IPS-18a (cell line): ENCODE measurements at regions not wholly inside any gene's neighbourhood (a gene's known extent, or its start where the extent isn't known, plus 50 kb on each side); places are given as distances from the start of the nearest gene placed in this dataset.

Source experiments
- H3K27ac ChIP-seq: one replicate; pipeline ENCODE4 v1.5.1; 2013; ENCODE audit warnings: low read length
- H3K27me3 ChIP-seq: one replicate; pipeline ENCODE4 v1.6.1; 2013; ENCODE audit warnings: mild to moderate bottlenecking, low read length; ENCODE audit not compliant: control insufficient read depth, insufficient read depth
- H3K36me3 ChIP-seq: one replicate; pipeline ENCODE4 v1.6.1; 2013; ENCODE audit warnings: low read depth, low read length; ENCODE audit not compliant: control insufficient read depth
- H3K4me1 ChIP-seq: one replicate; pipeline ENCODE4 v1.6.1; 2013; ENCODE audit warnings: low read depth, low read length; ENCODE audit not compliant: control insufficient read depth
- H3K4me3 ChIP-seq: one replicate; pipeline ENCODE4 v1.5.1; 2013; ENCODE audit warnings: low read length
- H3K9ac ChIP-seq: one replicate; pipeline ENCODE4 v1.6.1; 2013; ENCODE audit warnings: mild to moderate bottlenecking, low read length, moderate library complexity
- H3K9me3 ChIP-seq: one replicate; pipeline ENCODE4 v1.6.1; 2013; ENCODE audit warnings: low read depth, low read length; ENCODE audit not compliant: control insufficient read depth

- Histone ChIP-seq H3K4me3 (no peak overlapping the region), H3K9me3 (no peaks in the 10 kb centered on the region), H3K27me3 (no peaks in the 10 kb centered on the region), H3K36me3 (no peaks in the 10 kb centered on the region), H3K9ac (no peak overlapping the region), H3K27ac (no peak overlapping the region), H3K4me1 (no peaks in the 10 kb centered on the region)
These were observed 484.4 kb downstream of the CMPK2 start for GRCh38 chr2:6381326-6381725.

GRCh38 chr2:6384341-6384740 lies 481.4 kb downstream of the CMPK2 start:
- Histone ChIP-seq H3K9ac (no peak overlapping the region), H3K27ac (no peak overlapping the region), H3K36me3 (no peaks in the 10 kb centered on the region), H3K4me3 (no peak overlapping the region), H3K4me1 (no peaks in the 10 kb centered on the region), H3K27me3 (no peaks in the 10 kb centered on the region), H3K9me3 (no peaks in the 10 kb centered on the region)

GRCh38 chr2:6392354-6392753 lies 473.4 kb downstream of the CMPK2 start:
- Histone ChIP-seq H3K36me3 (no peaks in the 10 kb centered on the region), H3K9me3 (no peaks in the 10 kb centered on the region), H3K27ac (no peak overlapping the region), H3K9ac (no peak overlapping the region), H3K27me3 (no peaks in the 10 kb centered on the region), H3K4me1 (no peaks in the 10 kb centered on the region), H3K4me3 (no peak overlapping the region)

- Histone ChIP-seq H3K9ac (no peak overlapping the region), H3K9me3 (no peaks in the 10 kb centered on the region)
These were observed 472.7 kb downstream of the CMPK2 start for GRCh38 chr2:6392966-6393365.

GRCh38 chr2:6393819-6394218 lies 471.9 kb downstream of the CMPK2 start:
- H3K27me3 ChIP-seq: no peaks in the 10 kb centered on the region
- H3K36me3 ChIP-seq: no peaks in the 10 kb centered on the region
- no peaks in the 10 kb centered on the region for H3K9me3 ChIP-seq
- no peak overlapping the region for H3K4me3 ChIP-seq
- no peak overlapping the region for H3K9ac ChIP-seq
- no peak overlapping the region for H3K27ac ChIP-seq
- no peaks in the 10 kb centered on the region for H3K4me1 ChIP-seq

More at GRCh38 chr2:6392966-6393365, 472.7 kb downstream of the CMPK2 start:
- no peak overlapping the region for H3K4me3 ChIP-seq
- H3K4me1 ChIP-seq: no peaks in the 10 kb centered on the region
- no peaks in the 10 kb centered on the region for H3K27me3 ChIP-seq
- H3K36me3 ChIP-seq: no peaks in the 10 kb centered on the region
- no peak overlapping the region for H3K27ac ChIP-seq

- Histone ChIP-seq H3K36me3 (no peaks in the 10 kb centered on the region), H3K9ac (no peak overlapping the region), H3K27me3 (no peaks in the 10 kb centered on the region), H3K4me1 (no peaks in the 10 kb centered on the region), H3K4me3 (no peak overlapping the region), H3K9me3 (no peaks in the 10 kb centered on the region), H3K27ac (no peak overlapping the region)
These were observed 471.4 kb downstream of the CMPK2 start for GRCh38 chr2:6394276-6394675.

GRCh38 chr2:6398421-6398820 lies 467.3 kb downstream of the CMPK2 start:
- no peaks in the 10 kb centered on the region for H3K4me1 ChIP-seq
- H3K9ac ChIP-seq: no peak overlapping the region
- no peaks in the 10 kb centered on the region for H3K36me3 ChIP-seq
- no peaks in the 10 kb centered on the region for H3K9me3 ChIP-seq
- H3K4me3 ChIP-seq: no peak overlapping the region
- H3K27me3 ChIP-seq: no peaks in the 10 kb centered on the region
- H3K27ac ChIP-seq: no peak overlapping the region

- H3K36me3 ChIP-seq: no peaks in the 10 kb centered on the region
- H3K4me3 ChIP-seq: no peak overlapping the region
- H3K27ac ChIP-seq: no peak overlapping the region
- no peaks in the 10 kb centered on the region for H3K27me3 ChIP-seq
- no peak overlapping the region for H3K9ac ChIP-seq
- no peaks in the 10 kb centered on the region for H3K4me1 ChIP-seq
- no peaks in the 10 kb centered on the region for H3K9me3 ChIP-seq
These were observed 464.4 kb downstream of the CMPK2 start for GRCh38 chr2:6401301-6401700.

- H3K27ac ChIP-seq: no peak overlapping the region
- no peaks in the 10 kb centered on the region for H3K27me3 ChIP-seq
- no peaks in the 10 kb centered on the region for H3K9me3 ChIP-seq
- H3K36me3 ChIP-seq: no peaks in the 10 kb centered on the region
- H3K9ac ChIP-seq: no peak overlapping the region
- H3K4me1 ChIP-seq: no peaks in the 10 kb centered on the region
- no peak overlapping the region for H3K4me3 ChIP-seq
These were observed 457.6 kb downstream of the CMPK2 start for GRCh38 chr2:6408057-6408456.

- Histone ChIP-seq H3K9ac (no peak overlapping the region), H3K27me3 (no peaks in the 10 kb centered on the region), H3K9me3 (no peaks in the 10 kb centered on the region), H3K36me3 (no peaks in the 10 kb centered on the region), H3K27ac (no peak overlapping the region), H3K4me3 (no peak overlapping the region), H3K4me1 (no peaks in the 10 kb centered on the region)
These were observed 455.4 kb downstream of the CMPK2 start for GRCh38 chr2:6410313-6410712.

GRCh38 chr2:6412533-6413091 lies 453.1 kb downstream of the CMPK2 start:
- Histone ChIP-seq H3K27ac (no peak overlapping the region), H3K9ac (no peak overlapping the region)

GRCh38 chr2:6417050-6417449 lies 448.7 kb downstream of the CMPK2 start:
- no peak overlapping the region for H3K27ac ChIP-seq
- no peaks in the 10 kb centered on the region for H3K9me3 ChIP-seq
- no peaks in the 10 kb centered on the region for H3K27me3 ChIP-seq
- H3K4me1 ChIP-seq: no peaks in the 10 kb centered on the region
- no peaks in the 10 kb centered on the region for H3K36me3 ChIP-seq
- H3K4me3 ChIP-seq: no peak overlapping the region
- no peak overlapping the region for H3K9ac ChIP-seq

More at GRCh38 chr2:6412533-6413091, 453.1 kb downstream of the CMPK2 start:
- no peaks in the 10 kb centered on the region for H3K27me3 ChIP-seq
- no peak overlapping the region for H3K4me3 ChIP-seq
- no peaks in the 10 kb centered on the region for H3K9me3 ChIP-seq
- H3K4me1 ChIP-seq: no peaks in the 10 kb centered on the region
- H3K36me3 ChIP-seq: no peaks in the 10 kb centered on the region
